Fibroblast of villous mesenchyme (primary cell): ENCODE measurements at regions not wholly inside any gene's neighbourhood (a gene's known extent, or its start where the extent isn't known, plus 50 kb on each side); places are given as distances from the start of the nearest gene placed in this dataset.

Experiments used
- DNase-seq: peaks from one replicate; pipeline ENCODE4 v3.0.0-alpha.2; 2010; ENCODE audit warnings: low read depth
- H3K4me3 ChIP-seq: 2 replicates; pipeline ENCODE4 v1.5.1; 2011; ENCODE audit warnings: low read depth, mild to moderate bottlenecking, low read length
- CTCF ChIP-seq: IDR thresholded peaks from 2 replicates; pipeline ENCODE4 v1.5.1; 2012; ENCODE audit warnings: low read depth, mild to moderate bottlenecking, low read length; ENCODE audit not compliant: insufficient read depth

DNA sequence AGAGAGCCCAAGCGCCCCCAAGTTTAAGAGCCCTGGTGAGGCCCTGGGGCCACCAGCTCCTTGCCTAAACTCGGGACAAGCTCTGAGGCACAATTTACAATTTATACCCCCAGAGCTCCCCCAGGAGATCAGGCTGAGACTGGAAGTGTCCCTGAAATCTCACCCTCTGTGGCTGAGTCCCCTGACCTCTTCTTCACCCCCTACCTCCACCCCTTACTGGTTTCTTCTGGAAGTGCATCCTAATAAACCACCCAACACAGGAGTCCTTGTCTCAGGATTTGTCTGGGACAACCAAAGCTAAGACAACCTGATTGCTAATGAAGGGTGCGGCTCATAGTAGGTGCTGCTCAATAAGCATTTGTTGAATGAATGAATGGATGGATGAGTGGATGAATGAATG lies 206.4 kb downstream of the BCL11B start:
- DNase-seq, result no peak
- TF ChIP-seq CTCF, result no peak
- H3K4me3 ChIP-seq, result no peak overlapping the region

- H3K4me3 ChIP-seq, result no peak overlapping the region
- TF ChIP-seq CTCF, result no peak
- no peak for DNase-seq
These were observed 205.6 kb downstream of the BCL11B start for GRCh38 chr14:99066378-99066777.

DNA sequence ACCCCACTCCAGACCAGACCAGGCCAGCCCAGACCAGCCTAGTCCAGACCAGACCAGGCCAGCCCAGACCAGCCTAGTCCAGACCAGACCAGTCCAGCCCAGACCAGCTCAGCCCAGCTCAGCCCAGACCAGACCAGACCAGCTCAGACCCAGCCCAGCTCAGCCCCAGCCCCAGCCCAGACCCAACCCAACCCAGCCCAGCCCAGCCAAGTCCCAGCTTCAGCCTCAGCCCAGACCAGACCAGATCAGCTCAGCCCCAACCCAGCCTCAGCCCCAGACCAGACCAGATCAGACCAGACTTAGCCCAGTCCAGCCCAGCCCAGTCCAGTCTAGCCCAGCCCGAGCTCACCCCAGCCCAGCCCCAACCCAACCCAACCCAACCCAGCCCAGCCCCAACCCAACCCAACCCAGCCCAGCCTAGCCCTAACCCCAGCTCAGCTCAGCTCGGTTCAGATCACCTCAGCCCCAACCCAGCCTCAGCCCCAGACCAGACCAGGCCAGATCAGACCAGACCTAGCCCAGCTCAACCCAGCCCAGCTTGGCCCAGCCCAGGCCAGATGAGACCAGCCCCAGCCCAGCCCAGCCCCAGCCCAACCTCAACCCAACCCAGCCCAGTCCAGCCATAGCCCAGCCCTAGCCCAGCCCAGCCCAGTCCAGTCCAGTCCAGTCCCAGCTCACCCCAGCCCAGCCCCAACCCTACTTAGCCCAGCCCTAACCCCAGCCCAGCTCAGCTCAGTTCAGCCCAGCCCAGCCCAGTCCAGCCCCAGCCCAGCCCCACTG lies 204.7 kb downstream of the BCL11B start:
- TF ChIP-seq CTCF, result no peak
- H3K4me3 ChIP-seq, result no peak overlapping the region
- no peak for DNase-seq

GRCh38 chr14:99067927-99068326 lies 204.1 kb downstream of the BCL11B start:
- H3K4me3 ChIP-seq, result no peak overlapping the region
- TF ChIP-seq CTCF, result no peak
- DNase-seq, result no peak

- no peak for DNase-seq
- H3K4me3 ChIP-seq, result no peak overlapping the region
- no peak for TF ChIP-seq CTCF
These were observed 202.1 kb downstream of the BCL11B start for GRCh38 chr14:99069946-99070345.

GRCh38 chr14:99072433-99072832 lies 199.6 kb downstream of the BCL11B start:
- no peak overlapping the region for H3K4me3 ChIP-seq

More at GRCh38 chr14:99072433-99072832, 199.6 kb downstream of the BCL11B start:
- no peak for DNase-seq
- no peak for TF ChIP-seq CTCF
